NCI-H1105 (cell line): ENCODE measurements at regions not wholly inside any gene's neighbourhood (a gene's known extent, or its start where the extent isn't known, plus 50 kb on each side); places are given as distances from the start of the nearest gene placed in this dataset.
"Not testable (repeated sequence)": the region's sequence is repeated elsewhere in the genome, so short reads cannot be mapped to it uniquely, and the experiment has no call there.

Source experiments
- DNase-seq: peaks from one replicate; lab custom pipeline; 2025; lab: John Stamatoyannopoulos, UW

DNA sequence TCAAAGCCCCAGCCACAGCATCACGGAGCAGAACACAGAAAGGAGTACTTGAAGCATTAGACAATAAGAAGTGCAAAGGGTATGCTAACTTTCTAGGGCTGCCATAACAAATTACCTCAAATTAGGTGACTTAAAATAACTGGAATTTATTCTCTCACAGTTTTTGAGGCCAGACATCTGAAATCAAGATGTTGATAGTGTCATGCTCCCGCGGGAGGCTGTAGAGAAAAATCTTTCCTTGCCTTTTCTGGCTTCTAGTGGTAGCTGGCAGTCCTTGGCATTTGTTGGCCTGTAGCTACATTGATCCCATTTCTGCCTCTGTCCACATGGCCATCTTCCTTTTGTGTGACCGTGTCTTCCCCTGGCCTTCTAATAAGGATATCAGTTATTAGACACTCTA, 51.9 kb upstream of the SPDL1 start:
- DNase-seq, result no peak

DNA sequence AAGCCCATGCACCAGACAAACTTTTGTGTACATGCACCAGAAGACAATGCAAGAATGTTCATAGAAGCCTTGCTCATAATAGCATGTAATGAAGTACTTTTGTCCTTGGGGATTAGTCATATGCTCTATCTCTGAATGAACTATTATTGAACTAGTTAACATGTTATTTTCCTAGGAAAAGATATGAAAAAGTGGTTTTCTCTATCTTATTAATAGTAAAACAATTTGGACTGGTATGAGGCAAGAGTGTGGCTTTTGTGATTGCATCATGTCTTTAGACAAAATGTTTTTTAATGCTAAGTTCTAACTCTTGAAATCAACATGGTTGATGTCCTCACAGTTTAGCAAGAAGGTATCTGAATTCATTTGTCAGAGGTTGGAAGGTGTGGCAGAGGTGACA, 55.7 kb upstream of the SPDL1 start:
- DNase-seq, result no peak

DNA sequence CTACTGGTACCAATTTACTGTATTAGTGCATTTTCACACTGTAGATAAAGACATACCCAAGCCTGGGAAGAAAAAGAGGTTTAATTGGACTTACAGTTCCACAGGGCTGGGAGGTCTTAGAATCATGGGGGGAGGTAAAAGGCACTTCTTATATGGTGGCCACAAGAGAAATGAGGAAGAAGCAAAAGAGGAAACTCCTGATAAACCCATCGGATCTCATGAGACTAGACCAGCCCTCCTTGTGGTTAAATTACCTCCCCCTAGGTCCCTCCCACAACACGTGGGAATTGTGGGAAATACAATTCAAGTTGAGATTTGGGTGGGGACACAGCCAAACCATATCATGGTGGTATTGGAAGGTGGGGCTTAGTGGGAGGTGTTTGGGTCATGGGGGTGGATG, 56.5 kb upstream of the SPDL1 start:
- DNase-seq, result no peak

DNA sequence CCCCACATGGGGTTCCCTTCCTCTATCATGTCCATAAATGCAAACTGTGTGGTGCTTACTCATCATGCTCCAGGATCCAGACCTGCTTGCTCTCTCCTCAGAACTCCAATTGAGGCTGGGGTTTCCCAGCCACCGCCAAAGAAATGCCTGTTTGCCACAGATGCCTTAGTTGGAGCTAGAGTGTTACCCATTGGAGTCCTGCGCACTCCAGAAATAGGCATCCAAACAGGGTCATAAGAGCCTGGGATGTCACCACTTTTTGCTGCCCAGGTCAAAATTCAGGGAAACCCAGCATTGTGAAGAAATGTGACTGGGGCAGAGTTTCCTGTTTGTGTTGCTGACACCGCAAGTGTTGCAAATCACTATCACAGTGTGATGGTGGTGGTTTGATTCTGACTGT, 60.7 kb upstream of the SPDL1 start:
- no peak for DNase-seq

DNA sequence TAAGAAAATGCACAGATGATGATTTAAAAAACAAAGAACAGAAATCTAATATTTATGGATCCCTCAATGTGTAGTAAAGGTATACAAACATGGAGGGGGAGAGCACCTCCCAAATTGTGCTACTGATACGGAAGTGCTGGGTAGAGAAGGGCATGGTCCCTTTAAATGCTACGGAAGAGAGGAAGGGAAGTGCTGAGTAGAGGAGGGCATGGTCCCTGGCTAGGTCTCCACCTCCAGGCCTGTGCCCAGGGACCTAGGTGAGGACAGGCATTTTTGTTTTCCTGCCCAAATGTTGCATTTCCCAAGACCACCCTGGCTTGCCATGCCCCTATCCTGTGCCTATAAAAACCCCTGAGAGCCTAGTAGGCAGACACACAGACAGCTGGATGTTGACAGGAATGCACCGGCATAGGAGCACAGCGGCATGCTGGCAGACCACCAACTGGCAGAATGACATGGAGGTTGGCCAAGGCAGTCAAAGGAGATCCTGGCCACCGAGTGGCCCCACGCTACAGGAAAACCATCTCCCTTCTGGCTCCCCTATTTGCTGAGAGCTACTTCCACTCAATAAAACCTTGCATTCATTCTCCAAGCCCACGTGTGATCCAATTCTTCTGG, 62.1 kb upstream of the SPDL1 start:
- no peak for DNase-seq

DNA sequence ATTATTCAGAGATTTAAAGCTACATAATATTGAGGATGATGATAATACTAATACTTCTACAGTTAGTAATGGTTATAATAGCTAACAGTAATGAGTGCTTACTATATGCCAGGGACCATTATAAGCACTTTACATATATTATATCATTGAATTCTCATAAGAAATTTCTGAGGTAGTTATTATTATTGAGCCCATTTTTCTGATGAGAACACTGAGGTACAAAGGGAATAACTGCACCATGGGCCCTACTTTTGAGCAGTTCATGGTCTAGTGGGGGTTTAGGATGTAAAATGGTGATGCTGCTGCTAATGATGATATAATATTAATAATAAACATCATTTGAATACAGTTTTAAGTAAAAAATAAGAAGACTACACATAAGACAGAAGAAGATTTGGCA, 64.2 kb upstream of the SPDL1 start:
- no peak for DNase-seq

DNA sequence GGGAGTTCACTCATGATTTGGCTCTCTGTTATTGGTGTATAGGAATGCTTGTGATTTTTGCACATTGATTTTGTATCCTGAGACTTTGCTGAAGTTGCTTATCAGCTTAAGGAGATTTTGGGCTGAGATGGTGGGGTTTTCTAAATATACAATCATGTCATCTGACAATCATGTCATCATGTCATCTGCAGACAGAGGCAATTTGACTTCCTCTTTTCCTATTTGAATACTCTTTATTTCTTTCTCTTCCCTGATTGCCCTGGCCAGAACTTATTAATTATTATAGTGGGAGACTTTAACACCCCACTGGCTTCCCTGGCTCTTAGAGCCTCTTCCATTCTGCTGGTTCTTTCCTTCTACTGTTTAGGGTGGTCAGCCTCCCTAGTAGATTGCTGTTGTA, 64.8 kb upstream of the SPDL1 start:
- DNase-seq, result not testable (repeated sequence)

DNA sequence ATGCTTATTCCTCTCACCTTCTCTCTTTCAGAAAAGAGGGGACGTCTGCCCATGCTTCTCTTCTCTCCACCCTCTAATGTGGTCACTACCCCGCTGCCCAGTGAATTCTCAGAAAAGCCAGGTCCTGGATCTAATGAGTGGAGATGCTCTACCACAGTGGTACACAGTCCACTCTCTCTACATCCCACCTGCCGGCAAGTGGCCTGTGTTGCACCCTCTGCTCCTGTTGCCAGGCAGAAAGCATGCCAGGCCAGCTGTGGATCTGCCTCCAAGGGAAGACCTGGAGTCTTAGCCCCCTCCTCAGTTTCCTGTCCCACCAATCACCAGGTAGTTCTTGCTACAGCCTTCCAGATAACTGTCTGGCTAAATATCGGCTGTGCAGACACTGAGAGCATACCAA, 71.2 kb upstream of the SPDL1 start:
- no peak for DNase-seq

DNA sequence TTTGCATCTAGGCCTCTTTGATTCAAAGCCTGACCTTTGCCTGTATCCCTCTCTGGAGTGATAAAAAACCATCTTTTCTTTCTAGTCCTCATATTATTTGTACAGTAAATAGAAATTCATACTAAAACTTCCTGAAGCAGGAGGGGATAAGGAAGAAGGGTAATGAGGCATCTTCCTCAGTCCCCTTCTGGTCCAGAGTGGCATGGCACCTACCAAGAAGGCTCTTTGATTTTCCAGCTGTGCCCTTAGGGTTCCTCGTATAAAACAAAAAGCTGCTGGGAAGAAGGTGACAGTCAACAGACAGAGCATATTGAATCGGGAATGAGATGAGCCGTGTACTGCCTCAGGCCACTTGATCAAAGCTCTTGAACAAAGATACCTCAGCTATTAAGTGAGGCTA, 71.9 kb upstream of the SPDL1 start:
- no peak for DNase-seq

DNA sequence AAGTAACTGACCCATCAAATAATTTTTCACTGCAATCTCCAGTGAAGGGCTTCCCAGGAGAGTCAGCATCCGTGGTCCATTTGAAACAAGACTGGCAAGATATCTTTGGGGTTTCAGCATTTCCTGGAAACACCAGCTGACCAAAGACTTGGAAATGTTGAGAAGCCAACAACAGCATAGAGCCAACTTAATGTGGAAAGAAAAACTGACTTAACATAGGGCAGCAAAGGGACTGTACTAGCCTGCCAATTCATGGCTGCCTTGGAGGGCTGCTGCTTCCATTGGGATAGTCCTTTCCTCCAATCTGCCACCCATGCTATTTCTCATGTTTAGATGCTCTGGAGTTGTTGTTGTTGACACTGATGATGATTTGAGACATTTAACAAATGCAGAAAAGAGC, 76.5 kb upstream of the SPDL1 start:
- DNase-seq, result no peak

DNA sequence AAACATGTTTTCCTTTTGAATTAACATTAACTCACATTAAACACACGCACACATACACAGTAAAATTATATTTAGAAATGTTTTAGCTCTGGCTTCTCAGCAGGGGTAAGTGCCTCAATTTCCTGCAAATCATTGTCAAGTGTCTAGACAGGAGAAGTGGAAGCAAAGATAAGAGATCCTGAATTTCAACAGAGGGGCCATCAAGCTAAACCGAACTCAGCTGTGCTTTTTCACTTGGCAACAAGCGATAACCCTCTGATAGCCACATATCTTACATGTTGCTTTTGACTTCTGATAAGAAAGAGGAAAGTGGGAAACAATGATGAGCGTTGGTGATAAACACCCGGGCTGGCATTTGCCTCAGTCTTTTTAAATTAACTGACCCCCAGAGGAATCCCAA, 79.7 kb upstream of the SPDL1 start:
- no peak for DNase-seq

DNA sequence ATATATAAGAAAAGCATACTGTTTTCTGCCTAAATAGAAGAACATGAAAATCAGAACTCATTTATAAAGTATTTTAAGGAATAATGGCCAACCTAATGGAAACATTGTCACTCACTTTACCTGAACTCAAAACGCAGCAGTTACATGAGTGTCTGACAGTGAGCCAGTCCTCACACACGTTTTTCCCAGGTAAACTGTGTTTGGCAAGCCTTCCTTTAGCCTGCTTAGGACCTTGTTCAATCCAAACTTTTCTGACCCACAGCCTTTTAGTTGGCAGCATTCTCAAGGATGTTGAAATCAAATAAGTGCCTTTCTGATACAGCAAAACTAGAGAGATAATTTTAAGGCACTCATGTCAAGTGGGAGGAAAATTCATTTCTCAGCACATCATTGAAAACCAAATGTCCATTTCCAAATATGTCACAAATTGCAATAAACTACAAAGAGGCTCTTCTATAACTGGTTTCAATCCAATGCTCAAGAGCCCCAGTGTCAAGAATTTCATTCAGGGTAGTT, 83.5 kb upstream of the SPDL1 start:
- no peak for DNase-seq

DNA sequence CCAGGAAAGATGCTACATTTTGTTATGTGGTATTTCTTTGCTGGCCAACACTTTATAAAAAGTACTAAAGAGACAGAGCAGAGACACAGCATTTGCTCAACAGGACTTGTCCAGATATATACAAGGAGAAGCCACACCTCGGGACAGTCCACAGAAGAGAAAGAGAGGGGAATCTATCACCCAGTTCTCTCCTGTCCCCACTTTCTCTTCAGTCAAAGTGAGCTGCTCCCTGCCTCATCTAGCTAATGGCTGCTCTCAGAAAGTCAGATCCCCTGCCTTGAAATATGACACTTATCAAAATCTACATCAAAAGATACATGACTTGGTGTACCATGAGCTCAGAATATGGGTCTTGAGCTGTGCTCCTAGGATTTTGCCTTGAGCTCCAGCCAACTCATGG, 86.7 kb upstream of the SPDL1 start:
- no peak for DNase-seq

DNA sequence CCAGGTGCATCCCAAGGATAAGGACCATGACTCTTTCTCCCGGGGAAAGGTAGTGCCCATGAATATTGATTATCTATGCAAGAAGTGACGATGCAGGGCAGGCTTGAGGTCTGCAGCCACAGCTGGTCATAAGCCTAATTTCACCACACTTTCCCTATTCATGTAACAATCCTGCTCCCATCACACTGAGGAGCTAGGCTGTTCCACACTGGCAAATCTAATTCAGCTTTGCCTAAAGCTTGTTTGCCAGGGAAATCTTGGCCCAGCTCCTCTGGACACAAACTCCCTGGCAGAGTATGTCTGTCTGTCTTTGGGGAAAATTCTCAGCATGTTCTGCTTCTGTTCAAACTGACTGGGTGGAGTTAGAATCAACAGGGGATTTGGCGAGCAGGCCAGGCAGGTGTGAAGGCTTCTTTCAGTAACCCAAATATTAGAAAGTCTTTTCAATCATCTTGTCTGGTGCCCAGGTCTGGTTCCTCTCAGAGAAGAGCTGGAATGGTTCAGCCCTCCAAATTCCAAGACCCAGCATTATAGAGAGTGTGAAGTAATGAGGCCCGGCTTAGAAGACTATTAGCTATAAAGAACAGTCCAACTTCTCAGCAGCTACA, 88.5 kb upstream of the SPDL1 start:
- DNase-seq, result no peak

DNA sequence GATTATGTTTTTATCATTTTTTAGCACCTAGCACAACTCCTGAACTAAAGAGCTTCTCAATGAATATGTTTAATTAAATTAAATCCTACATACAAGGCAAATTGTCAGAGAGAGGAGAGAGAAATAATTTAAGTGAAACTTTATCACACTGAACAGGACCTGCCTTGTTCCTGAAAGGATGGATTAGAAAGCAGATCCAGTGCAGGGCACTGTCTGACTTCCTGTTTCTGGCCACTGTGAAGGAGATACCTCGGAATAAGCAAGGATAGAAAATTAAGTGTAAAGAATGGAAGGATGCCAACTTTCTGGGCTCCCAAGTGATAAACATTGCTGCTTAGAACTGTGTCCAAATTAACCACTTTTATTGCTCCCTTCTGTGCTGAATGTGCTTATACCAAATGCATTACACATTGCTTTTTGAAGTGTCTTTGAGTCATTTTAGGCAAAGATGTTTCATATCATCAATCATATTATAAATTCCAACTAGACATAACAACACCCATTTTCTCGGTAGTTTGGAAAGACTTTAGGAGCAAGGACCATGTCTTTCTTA, 89.1 kb upstream of the SPDL1 start:
- DNase-seq, result no peak

DNA sequence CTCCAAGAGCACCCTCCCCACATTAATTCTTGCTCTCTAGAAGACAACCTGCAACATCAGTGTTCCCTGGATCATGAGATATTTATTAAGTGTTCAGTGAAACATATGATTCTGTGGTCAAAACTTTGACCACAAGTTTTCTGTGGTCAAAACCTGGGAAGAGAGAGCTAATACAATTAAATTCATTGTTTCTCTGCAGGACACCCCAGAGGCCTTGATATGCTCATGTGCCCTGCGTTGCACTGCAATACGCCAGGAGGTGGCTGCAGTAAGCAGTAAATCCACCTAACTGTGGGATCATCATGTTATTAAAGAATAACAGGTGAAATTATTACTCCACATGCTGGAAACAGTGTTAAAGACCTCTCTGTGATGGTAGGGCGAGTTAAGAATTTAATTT, 109.3 kb upstream of the SPDL1 start:
- DNase-seq, result no peak

DNA sequence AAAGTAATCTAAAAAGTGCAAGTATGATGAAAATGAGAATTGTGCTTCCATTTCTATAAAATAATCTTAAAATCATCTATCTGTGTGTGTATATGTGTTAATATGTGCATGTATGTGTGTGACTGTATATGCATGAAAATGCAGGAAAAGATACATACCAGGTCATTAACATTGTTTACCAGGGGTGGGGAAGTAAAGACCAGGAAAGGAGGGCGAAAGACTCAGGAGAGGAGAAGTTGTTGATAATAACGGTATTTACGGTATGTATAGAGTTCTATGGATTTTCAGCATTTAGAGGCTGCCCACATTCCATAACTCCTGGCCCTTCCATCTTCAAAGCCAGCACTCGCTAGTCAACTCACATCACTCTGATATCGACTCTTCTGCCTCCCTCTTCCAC, 111.0 kb upstream of the SPDL1 start:
- no peak for DNase-seq

DNA sequence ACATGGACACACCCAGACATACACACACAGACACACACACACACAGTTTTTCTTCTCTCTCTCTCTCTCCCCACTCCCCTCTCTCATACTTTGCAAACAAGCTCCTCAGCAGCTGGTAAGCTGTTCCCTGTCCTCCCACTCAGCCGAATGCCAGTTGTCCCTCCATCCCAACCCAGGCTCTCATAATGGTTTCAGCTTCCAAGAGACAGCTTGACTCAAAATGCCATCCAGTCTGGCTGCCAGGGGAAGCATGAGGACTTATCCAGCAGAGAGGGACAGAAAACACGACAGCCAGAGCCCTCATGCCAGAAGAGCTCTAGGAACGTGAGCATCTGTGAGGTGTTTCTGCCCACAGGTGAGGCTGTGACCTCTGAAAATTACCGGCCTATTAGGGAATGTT, 112.6 kb upstream of the SPDL1 start:
- no peak for DNase-seq

DNA sequence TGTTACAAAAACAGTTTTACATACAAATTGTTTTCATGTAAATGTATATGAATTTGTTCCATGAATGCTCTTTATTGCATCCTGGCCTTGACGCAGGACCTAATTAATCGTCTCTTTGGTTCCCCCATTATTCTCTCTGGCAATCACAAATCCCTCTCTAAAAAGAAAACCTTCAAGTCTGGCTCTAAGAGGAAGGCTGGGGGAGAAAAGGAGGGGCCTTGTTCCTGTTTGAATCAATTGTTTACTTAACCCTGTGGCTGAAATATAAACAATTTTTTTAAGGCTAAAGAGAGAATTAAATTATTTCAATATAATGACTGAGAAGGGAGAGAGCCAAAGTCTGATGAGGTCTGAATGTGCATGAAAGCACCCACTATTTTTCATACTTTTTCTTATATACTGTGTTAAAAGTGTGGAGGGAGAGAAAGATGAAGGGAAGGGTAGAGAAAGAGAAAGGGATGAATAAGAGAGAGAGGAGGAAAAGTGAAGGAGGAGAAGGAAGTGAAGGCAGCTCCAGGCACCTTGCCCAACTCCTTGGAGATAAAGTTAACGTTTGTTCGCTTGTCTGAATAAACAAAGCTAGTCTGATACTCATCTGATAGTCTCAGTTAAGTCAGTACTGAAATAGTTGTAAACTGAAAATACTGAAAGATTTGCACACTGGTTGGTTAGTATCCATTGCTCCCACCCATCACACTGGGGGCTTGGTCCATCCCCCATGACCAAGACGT, 116.4 kb upstream of the SPDL1 start:
- DNase-seq, result no peak

DNA sequence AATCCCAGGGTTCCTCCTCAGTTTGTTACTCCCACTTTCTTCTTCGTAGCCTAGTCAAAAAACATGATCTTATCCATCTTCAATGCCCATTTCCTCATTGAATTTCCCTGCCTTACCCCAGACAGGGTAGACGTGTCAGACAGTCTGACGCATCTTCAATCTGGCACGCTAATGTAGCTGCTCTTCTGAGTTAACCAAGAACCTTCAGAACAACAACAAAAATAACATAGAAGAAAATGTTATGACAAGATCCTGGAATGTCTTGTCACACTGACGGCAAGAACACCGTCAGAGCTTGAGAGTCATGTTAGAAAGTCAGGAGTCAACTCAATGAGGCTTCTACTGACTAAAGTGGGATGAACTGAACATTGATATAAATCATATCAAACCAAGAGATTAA, 122.7 kb upstream of the SPDL1 start:
- DNase-seq, result no peak

DNA sequence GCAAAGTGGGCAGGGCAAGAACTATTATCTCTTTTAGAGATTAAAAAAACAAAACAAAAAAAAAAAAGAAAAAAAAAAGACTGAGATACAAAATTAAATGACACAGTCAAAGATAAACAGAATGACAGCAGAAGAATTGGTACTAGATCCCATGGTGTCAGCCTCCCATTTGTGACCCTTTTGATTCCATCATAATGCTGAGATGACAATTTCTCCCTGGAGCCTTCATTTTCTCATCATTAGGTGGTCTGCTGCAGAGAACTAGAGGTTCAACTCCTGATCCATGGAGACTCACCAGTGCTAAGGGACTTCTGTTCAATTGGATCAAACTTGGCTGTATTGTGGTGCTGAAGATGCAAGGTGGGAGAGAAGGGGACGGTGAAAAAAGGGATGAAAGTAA, 123.5 kb upstream of the SPDL1 start:
- no peak for DNase-seq

DNA sequence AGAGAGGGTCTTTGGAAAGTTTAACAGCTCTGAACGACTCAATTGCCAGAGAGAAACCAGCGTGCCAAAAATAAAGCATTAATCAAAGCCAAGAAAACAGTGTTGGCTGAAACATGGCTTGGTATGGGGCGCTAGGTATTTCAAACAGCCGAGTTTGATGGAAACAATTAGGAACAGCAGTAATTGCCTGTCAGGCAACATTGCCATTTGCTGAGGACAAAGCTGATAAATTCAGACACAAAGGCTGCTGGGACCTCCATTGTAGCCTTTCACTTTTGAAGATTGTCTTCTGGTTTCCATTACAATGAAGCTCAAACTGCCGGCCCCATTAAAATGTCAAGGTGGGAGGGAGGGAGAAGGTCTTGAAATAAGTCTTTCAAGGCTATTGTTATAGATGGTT, 125.4 kb upstream of the SPDL1 start:
- no peak for DNase-seq

DNA sequence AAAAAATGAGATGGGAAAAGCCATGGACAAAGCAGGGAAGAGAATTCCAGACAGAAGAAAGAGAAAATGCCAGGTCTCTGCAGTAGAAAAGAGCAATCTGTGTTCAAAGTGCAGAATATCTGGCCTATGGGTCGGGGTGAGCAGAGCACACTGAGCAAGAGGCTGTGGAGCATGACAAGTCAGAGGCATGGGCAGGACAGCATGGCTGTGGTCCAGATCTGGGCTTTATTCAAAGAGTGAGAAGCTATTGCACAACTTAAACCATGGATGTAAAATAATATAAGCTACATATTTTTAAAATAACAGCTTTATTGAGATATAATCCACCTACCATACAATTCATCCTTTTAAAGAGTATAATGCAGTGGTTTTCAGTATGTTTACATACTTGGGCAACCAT, 133.1 kb upstream of the SPDL1 start:
- DNase-seq, result no peak
